B cell (primary cell): ENCODE measurements at regions not wholly inside any gene's neighbourhood (a gene's known extent, or its start where the extent isn't known, plus 50 kb on each side); places are given as distances from the start of the nearest gene placed in this dataset.

Source experiments
- ATAC-seq: fragments of 200-7000 bp; cut with Tn5 transposase; one replicate; pipeline ENCODE4 v1.10.0; 2021; ENCODE audit warnings: low read depth, mild to moderate bottlenecking, moderate number of reproducible peaks, moderate library complexity
- CTCF ChIA-PET: fragments of 350-600 bp; sonication (Branson Sonifier 250); formaldehyde crosslinking; loops from one replicate; lab custom pipeline; 2021; ENCODE audit warnings: antibody characterized with exemption, inconsistent platforms; lab: Charles Lee
- POLR2A ChIA-PET: fragments of 350-600 bp; sonication (Branson Sonifier 250); formaldehyde crosslinking; loops from one replicate; lab custom pipeline; 2021; ENCODE audit warnings: antibody characterized with exemption; lab: Charles Lee
- DNase-seq: peaks from one replicate; pipeline ENCODE4 v3.0.0; 2013
- H2AFZ ChIP-seq: 2 replicates; pipeline ENCODE4 v1.6.1; 2012; ENCODE audit warnings: mild to moderate bottlenecking, low read depth, low read length; ENCODE audit not compliant: insufficient read depth, poor library complexity, severe bottlenecking
- H3K27ac ChIP-seq, 2 donors: 1 replicate in 1 of 2; 2 replicates in 1 of 2; pipeline ENCODE4 v1.5.1; 2012 to 2013; ENCODE audit warnings: low read length in 2 of 2, mild to moderate bottlenecking in 2 of 2, moderate library complexity in 1 of 2
- H3K27me3 ChIP-seq, 4 experiments: fragments of 200-600 bp in 1 of 4; sonication (generic) in 1 of 4; replicated peaks in 1 of 4; 1 replicate in 2 of 4; 2 replicates in 2 of 4; pipeline versions ENCODE4 v1.6.1 to v1.7.0; 2013 to 2016; ENCODE audit warnings: low read length in 3 of 4, mild to moderate bottlenecking in 2 of 4, mixed read lengths in 1 of 4, moderate library complexity in 1 of 4; ENCODE audit not compliant: insufficient read depth in 4 of 4, control insufficient read depth in 3 of 4; ENCODE audit errors: control extremely low read depth in 1 of 4
- H3K36me3 ChIP-seq, 2 experiments: replicated peaks in 1 of 2; 1 replicate in 1 of 2; 2 replicates in 1 of 2; pipeline versions ENCODE4 v1.6.1 to v1.7.1; 2013; ENCODE audit warnings: low read length in 1 of 2; ENCODE audit not compliant: insufficient read depth in 2 of 2, control insufficient read depth in 1 of 2; ENCODE audit errors: control extremely low read depth in 1 of 2, extremely low read depth in 1 of 2
- H3K4me1 ChIP-seq, 2 donors: fragments of 200-600 bp in 1 of 2; sonication (generic) in 1 of 2; 1 replicate in 1 of 2; 2 replicates in 1 of 2; pipeline versions ENCODE4 v1.5.1 to v1.6.1; 2013 to 2017; ENCODE audit warnings: low read length in 2 of 2; ENCODE audit not compliant: control insufficient read depth in 2 of 2, insufficient read depth in 2 of 2
- H3K4me2 ChIP-seq: replicated peaks from 2 replicates; pipeline ENCODE3; 2012; ENCODE audit warnings: mild to moderate bottlenecking, low read depth, low read length; ENCODE audit not compliant: poor library complexity, severe bottlenecking
- H3K4me3 ChIP-seq, 5 experiments: fragments of 200-600 bp in 1 of 5; sonication (generic) in 1 of 5; 1 replicate in 3 of 5; 2 replicates in 2 of 5; pipeline versions ENCODE4 v1.5.1 to v1.7.0; 2011 to 2016; ENCODE audit warnings: low read length in 4 of 5, mild to moderate bottlenecking in 4 of 5, low read depth in 2 of 5, control low read depth in 1 of 5, moderate library complexity in 1 of 5; ENCODE audit not compliant: insufficient read depth in 1 of 5; ENCODE audit errors: control extremely low read depth in 1 of 5, extremely low read depth in 1 of 5
- H3K79me2 ChIP-seq: fragments of 200-600 bp; sonication (generic); one replicate; pipeline ENCODE4 v1.6.0; 2016; ENCODE audit warnings: low read length; ENCODE audit not compliant: control insufficient read depth, insufficient read depth
- H3K9ac ChIP-seq: fragments of 200-600 bp; sonication (generic); 2 replicates; pipeline ENCODE4 v1.6.1; 2017; ENCODE audit warnings: mild to moderate bottlenecking, low read length, moderate library complexity
- H3K9me3 ChIP-seq, 3 donors: one replicate each; pipeline versions ENCODE4 v1.6.1 to v1.7.1; 2013; ENCODE audit warnings: low read length in 2 of 3; ENCODE audit not compliant: control insufficient read depth in 2 of 3, insufficient read depth in 1 of 3; ENCODE audit errors: control extremely low read depth in 1 of 3
- H4K20me1 ChIP-seq: 2 replicates; pipeline ENCODE4 v1.6.0; 2012; ENCODE audit warnings: mild to moderate bottlenecking, low read length; ENCODE audit not compliant: insufficient read depth, control insufficient read depth, poor library complexity, severe bottlenecking
- H3K27ac Mint-ChIP-seq: one replicate; pipeline ENCODE4 v1.8.0; 2021; ENCODE audit warnings: mixed read lengths
- H3K27me3 Mint-ChIP-seq: one replicate; pipeline ENCODE4 v1.8.0; 2021; ENCODE audit warnings: mixed read lengths
- H3K4me1 Mint-ChIP-seq: one replicate; pipeline ENCODE4 v1.8.0; 2021; ENCODE audit warnings: mixed read lengths
- H3K4me3 Mint-ChIP-seq: one replicate; pipeline ENCODE4 v1.8.0; 2021; ENCODE audit warnings: mixed read lengths
- H3K9me3 Mint-ChIP-seq: one replicate; pipeline ENCODE4 v1.8.0; 2022; ENCODE audit warnings: mixed read lengths; ENCODE audit not compliant: insufficient read depth
- EZH2 ChIP-seq: IDR thresholded peaks from 2 replicates; pipeline ENCODE4 v1.6.1; 2012; ENCODE audit warnings: borderline replicate concordance, low read depth, mild to moderate bottlenecking, moderate library complexity, low read length; ENCODE audit not compliant: insufficient read depth, poor library complexity, severe bottlenecking
- WGBS: methylation state at CpG from one replicate; pipeline ENCODE4 v1.1.5; 2013; ENCODE audit warnings: missing lambda C conversion rate; ENCODE audit not compliant: insufficient coverage; 5-methylcytosine and 5-hydroxymethylcytosine counted together
- intact Hi-C: fragments of 100-400 bp; cut with micrococcal nuclease; formaldehyde crosslinking; loops from one replicate; pipeline ENCODE4 v1.10.0; 2022
- TF ChIP-seq, protein P1 (sequence below): fragments of 200-600 bp; IDR thresholded peaks from one replicate; pipeline ENCODE4 v1.8.0; 2022; ENCODE audit warnings: antibody characterized with exemption, mild to moderate bottlenecking

DNA sequence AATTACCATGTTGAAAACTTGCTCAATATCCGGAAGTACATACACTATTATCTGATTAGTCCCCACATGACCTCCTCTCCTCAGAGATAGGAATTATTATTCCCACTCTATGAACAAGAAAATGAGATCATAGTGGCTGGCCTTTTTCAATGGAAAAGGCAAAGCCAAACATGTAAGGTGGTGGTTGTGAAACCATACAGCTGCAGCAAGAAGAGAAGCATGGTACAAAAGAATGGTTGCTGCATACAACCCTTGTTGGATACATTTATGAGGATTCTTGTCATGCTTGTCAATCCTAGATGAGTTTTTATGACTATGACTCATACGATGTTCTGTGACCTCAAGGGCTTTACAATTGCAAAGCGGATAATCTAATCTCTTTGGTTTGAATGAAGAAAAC is 514.7 kb downstream of the PLPP3 start:
- no peak overlapping the region for H3K27ac ChIP-seq
- no peak overlapping the region for H3K9ac ChIP-seq
- Mint-ChIP-seq H3K27ac (no peak overlapping the region), H3K27me3 (peaks cover 11% of the 10 kb centered on the region), H3K9me3 (no peaks in the 10 kb centered on the region), H3K4me3 (no peak overlapping the region), H3K4me1 (peaks cover 10% of the 10 kb centered on the region)
- ChIA-PET CTCF (no interaction called here), POLR2A (no interaction called here)
- no peak overlapping the region for H2AFZ ChIP-seq
- H3K9me3 ChIP-seq, result no peaks in the 10 kb centered on the region
- H3K79me2 ChIP-seq, result no peaks in the 10 kb centered on the region
- intact Hi-C loops, result loop anchor here (10.0 kb wide), 1 partner anchor 510 kb away; the partner anchor contains the start of gene PLPP3
- H3K27me3 ChIP-seq, result peaks cover 0 to 9% (median 0%) of the 10 kb centered on the region in 4 experiments
- DNase-seq, result no peak
- H3K4me2 ChIP-seq, result no peak overlapping the region
- H4K20me1 ChIP-seq, result no peaks in the 10 kb centered on the region
- no CpG with 5 or more reads among the region's 3 CpGs for WGBS
- no peaks in the 10 kb centered on the region for H3K36me3 ChIP-seq
- TF ChIP-seq, protein P1, sequence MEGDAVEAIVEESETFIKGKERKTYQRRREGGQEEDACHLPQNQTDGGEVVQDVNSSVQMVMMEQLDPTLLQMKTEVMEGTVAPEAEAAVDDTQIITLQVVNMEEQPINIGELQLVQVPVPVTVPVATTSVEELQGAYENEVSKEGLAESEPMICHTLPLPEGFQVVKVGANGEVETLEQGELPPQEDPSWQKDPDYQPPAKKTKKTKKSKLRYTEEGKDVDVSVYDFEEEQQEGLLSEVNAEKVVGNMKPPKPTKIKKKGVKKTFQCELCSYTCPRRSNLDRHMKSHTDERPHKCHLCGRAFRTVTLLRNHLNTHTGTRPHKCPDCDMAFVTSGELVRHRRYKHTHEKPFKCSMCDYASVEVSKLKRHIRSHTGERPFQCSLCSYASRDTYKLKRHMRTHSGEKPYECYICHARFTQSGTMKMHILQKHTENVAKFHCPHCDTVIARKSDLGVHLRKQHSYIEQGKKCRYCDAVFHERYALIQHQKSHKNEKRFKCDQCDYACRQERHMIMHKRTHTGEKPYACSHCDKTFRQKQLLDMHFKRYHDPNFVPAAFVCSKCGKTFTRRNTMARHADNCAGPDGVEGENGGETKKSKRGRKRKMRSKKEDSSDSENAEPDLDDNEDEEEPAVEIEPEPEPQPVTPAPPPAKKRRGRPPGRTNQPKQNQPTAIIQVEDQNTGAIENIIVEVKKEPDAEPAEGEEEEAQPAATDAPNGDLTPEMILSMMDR, result no peak
- no peak for TF ChIP-seq EZH2
- no peak overlapping the region for H3K4me3 ChIP-seq
- peaks cover 7% of the 10 kb centered on the region in 2 donors for H3K4me1 ChIP-seq
- ATAC-seq, result no peak

DNA sequence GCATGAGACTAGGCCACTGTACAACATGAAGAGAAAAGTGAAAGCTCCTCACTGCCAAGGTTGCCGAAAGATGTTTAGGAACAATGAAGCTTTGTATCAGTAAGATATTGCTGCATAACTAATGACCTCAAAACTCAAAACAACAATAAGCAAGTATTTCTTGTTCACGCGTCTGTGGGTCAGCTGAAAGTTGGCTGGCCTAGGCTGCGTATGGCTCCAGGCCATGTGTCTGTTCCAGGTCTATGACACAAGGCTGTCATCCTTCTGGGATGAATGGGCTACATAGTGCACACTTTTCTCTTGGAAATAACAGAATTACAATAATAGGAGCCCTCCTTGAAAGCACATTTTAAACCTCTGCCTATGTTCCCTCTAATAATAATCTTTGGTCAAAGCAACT is 515.9 kb downstream of the PLPP3 start:
- Mint-ChIP-seq H3K9me3 (no peaks in the 10 kb centered on the region), H3K4me1 (peaks cover 10% of the 10 kb centered on the region), H3K27me3 (peaks cover 11% of the 10 kb centered on the region), H3K27ac (no peak overlapping the region), H3K4me3 (no peak overlapping the region)
- Histone ChIP-seq H3K27ac (no peak overlapping the region), H2AFZ (no peak overlapping the region), H3K9me3 (no peaks in the 10 kb centered on the region), H4K20me1 (no peaks in the 10 kb centered on the region), H3K36me3 (no peaks in the 10 kb centered on the region), H3K4me3 (no peak overlapping the region), H3K79me2 (no peaks in the 10 kb centered on the region), H3K27me3 (peaks cover 0 to 9% (median 0%) of the 10 kb centered on the region in 4 experiments), H3K4me2 (no peak overlapping the region), H3K4me1 (peaks cover 7% of the 10 kb centered on the region in 2 donors), H3K9ac (no peak overlapping the region)
- 95% methylated on average over 3 of the region's 4 CpGs for WGBS
- intact Hi-C loops, result loop anchor here (10.0 kb wide), 1 partner anchor 511 kb away; the partner anchor contains the start of gene PLPP3
- ChIA-PET POLR2A (interaction anchor here (1.1 kb wide), 1 partner anchor 997 kb away, joined by 4 read pairs; no protein-coding TSS in a partner anchor), CTCF (no interaction called here)
- ATAC-seq (no peak), DNase-seq (no peak)
- no peak for TF ChIP-seq EZH2
